K562 (cell line): ENCODE measurements at regions not wholly inside any gene's neighbourhood (a gene's known extent, or its start where the extent isn't known, plus 50 kb on each side); places are given as distances from the start of the nearest gene placed in this dataset.

ENCODE experiments used
- NCOA1 ChIP-seq: fragments of 450-650 bp; IDR thresholded peaks from 2 replicates; pipeline ENCODE4 v1.6.1; 2016; ENCODE audit warnings: low read depth
- TCF7L2 ChIP-seq: fragments of 150-350 bp; IDR thresholded peaks from 2 replicates; pipeline ENCODE4 v1.6.1; 2016; ENCODE audit warnings: low read depth, mild to moderate bottlenecking, low read length, moderate library complexity
- ZNF639 ChIP-seq, 2 experiments: fragments of 200-800 bp in 1 of 2; sonication (Bioruptor generic) in 1 of 2; sonication (generic) in 1 of 2; formaldehyde crosslinking in 1 of 2; IDR thresholded peaks in 1 of 2; conservative IDR thresholded peaks in 1 of 2; 2 replicates each; pipeline versions ENCODE4 v1.5.0 to v1.6.1; 2016 to 2020; ENCODE audit warnings: missing compliant biosample characterization in 1 of 2, missing genetic modification characterization in 1 of 2, missing genetic modification reagents in 1 of 2
- ZNF655 ChIP-seq: fragments of 250-450 bp; sonication (Bioruptor Pico); IDR thresholded peaks from 2 replicates; pipeline ENCODE4 v1.5.0; 2021

DNA sequence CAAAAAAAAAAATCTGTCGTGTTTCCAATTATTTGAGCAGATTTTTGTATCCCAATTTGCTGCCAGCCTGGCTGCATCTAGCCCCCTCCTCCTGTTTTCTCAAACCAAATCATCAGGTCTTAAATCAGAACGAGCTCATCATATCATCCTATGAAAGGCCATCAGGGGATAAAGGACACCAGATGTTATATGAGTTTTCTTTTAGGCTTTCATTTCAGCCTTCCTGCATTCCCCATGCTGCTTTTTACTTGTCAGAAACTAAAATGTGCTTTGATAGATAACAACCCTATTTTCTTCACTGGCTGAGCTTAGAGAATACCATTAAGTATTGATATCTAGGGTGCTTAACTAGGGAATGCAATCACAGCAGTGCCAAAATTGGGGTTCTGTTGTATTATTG, 968.4 kb upstream of the SLC35B3 start:
- TF ChIP-seq ZNF639 (CRISPR knock-in tag; conservative IDR thresholded peaks at IDR 0.05 in 1 of 2, IDR thresholded peaks at IDR 0.05 in 1 of 2) (no peak), ZNF655 (CRISPR knock-in tag) (no peak), TCF7L2 (no peak), NCOA1 (no peak)
